ENCODE measurements at regions not wholly inside any gene's neighbourhood (a gene's known extent, or its start where the extent isn't known, plus 50 kb on each side); places are given as distances from the start of the nearest gene placed in this dataset.

- H3K27ac ChIP-seq (ENCODE audit: low read length) = no peak overlapping the region
- no peak overlapping the region for H3K4me2 ChIP-seq (ENCODE audit: low read depth, low read length, poor library complexity, severe bottlenecking)
- H3K9me3 ChIP-seq (ENCODE audit: low read length) = no peaks in the 10 kb centered on the region
- no peak overlapping the region for H2AFZ ChIP-seq (ENCODE audit: low read length)
- H4K20me1 ChIP-seq (ENCODE audit: insufficient read depth, low read depth, low read length) = no peaks in the 10 kb centered on the region
- no peak overlapping the region for H3K9ac ChIP-seq (ENCODE audit: low read length)
- H3K9me2 ChIP-seq (replicated peaks; ENCODE audit: insufficient read depth, low read length) = no peaks in the 10 kb centered on the region
- H3K79me2 ChIP-seq (ENCODE audit: low read length) = no peaks in the 10 kb centered on the region
- H3K4me3 ChIP-seq (ENCODE audit: low read length) = no peak overlapping the region
- no peaks in the 10 kb centered on the region for H3K36me3 ChIP-seq (ENCODE audit: insufficient read depth, low read length)
- no peaks in the 10 kb centered on the region for H3K4me1 ChIP-seq (ENCODE audit: low read length)
- no peak for DNase-seq
- H3K27me3 ChIP-seq (ENCODE audit: low read length) = no peaks in the 10 kb centered on the region
Observed at GRCh38 chr2:234128606-234129005, 78.1 kb downstream of the SPP2 start.
